ENCODE measurements at regions not wholly inside any gene's neighbourhood (a gene's known extent, or its start where the extent isn't known, plus 50 kb on each side); places are given as distances from the start of the nearest gene placed in this dataset.

GRCh38 chr9:94005272-94005901 lies 50.2 kb upstream of the BARX1 start:
- H3K9me2 ChIP-seq (replicated peaks; ENCODE audit: insufficient read depth) = no peaks in the 10 kb centered on the region
- DNase-seq (ENCODE audit: low spot score) = peak; percentile 74
- H3K27me3 ChIP-seq = no peaks in the 10 kb centered on the region
- no peak overlapping the region for H2AFZ ChIP-seq
- no peaks in the 10 kb centered on the region for H4K20me1 ChIP-seq (ENCODE audit: insufficient read depth, poor library complexity, severe bottlenecking)
- H3K9me3 ChIP-seq (ENCODE audit: low read depth) = no peaks in the 10 kb centered on the region
- H3K79me2 ChIP-seq = no peaks in the 10 kb centered on the region
- H3K4me2 ChIP-seq = no peak overlapping the region
- H3K27ac ChIP-seq = no peak overlapping the region
- no peak for TF ChIP-seq EZH2phosphoT487 (IDR thresholded peaks at IDR 0.05; ENCODE audit: low read depth, severe bottlenecking, unreplicated experiment)
- TF ChIP-seq EZH2 (IDR thresholded peaks at IDR 0.05; ENCODE audit: borderline replicate concordance) = no peak
- TF ChIP-seq, protein P1, sequence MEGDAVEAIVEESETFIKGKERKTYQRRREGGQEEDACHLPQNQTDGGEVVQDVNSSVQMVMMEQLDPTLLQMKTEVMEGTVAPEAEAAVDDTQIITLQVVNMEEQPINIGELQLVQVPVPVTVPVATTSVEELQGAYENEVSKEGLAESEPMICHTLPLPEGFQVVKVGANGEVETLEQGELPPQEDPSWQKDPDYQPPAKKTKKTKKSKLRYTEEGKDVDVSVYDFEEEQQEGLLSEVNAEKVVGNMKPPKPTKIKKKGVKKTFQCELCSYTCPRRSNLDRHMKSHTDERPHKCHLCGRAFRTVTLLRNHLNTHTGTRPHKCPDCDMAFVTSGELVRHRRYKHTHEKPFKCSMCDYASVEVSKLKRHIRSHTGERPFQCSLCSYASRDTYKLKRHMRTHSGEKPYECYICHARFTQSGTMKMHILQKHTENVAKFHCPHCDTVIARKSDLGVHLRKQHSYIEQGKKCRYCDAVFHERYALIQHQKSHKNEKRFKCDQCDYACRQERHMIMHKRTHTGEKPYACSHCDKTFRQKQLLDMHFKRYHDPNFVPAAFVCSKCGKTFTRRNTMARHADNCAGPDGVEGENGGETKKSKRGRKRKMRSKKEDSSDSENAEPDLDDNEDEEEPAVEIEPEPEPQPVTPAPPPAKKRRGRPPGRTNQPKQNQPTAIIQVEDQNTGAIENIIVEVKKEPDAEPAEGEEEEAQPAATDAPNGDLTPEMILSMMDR (IDR thresholded peaks at IDR 0.05; ENCODE audit: poor library complexity) = no peak
- H3K4me1 ChIP-seq (ENCODE audit: insufficient read depth) = no peaks in the 10 kb centered on the region
- no peaks in the 10 kb centered on the region for H3K36me3 ChIP-seq (replicated peaks; ENCODE audit: insufficient read depth, low read depth)
- 74% methylated on average over 3 of the region's 3 CpGs for WGBS (ENCODE audit: low lambda C conversion rate, missing lambda C conversion rate)
- H3K4me3 ChIP-seq = no peak overlapping the region

Measured in hepatocyte (in vitro differentiated cells).